Heart right ventricle (tissue), 16 donors: ENCODE measurements at regions not wholly inside any gene's neighbourhood (a gene's known extent, or its start where the extent isn't known, plus 50 kb on each side); places are given as distances from the start of the nearest gene placed in this dataset.

Experiments
- ATAC-seq, 8 donors: fragments of 200-7000 bp; cut with Tn5 transposase; one replicate each; pipeline ENCODE4 v1.9.1; 2020; ENCODE audit warnings: mild to moderate bottlenecking in 8 of 8, moderate library complexity in 8 of 8, moderate number of reproducible peaks in 1 of 8
- DNase-seq, 2 donors: peaks; one replicate each; pipeline ENCODE4 v3.0.0-alpha.2; 2020
- H3K27ac ChIP-seq, 10 donors: fragments of 200-600 bp; sonication (generic) in 2 of 10; one replicate each; pipeline versions ENCODE4 v1.5.0 to v1.8.0; 2020 to 2022; ENCODE audit warnings: mild to moderate bottlenecking in 3 of 10
- H3K27me3 ChIP-seq, 7 donors: fragments of 200-600 bp; one replicate each; pipeline ENCODE4 v1.8.0; 2021 to 2022; ENCODE audit warnings: mild to moderate bottlenecking in 2 of 7
- H3K36me3 ChIP-seq, 9 donors: fragments of 200-600 bp; sonication (generic) in 1 of 9; one replicate each; pipeline versions ENCODE4 v1.5.0 to v1.8.0; 2020 to 2022; ENCODE audit warnings: mild to moderate bottlenecking in 2 of 9
- H3K4me1 ChIP-seq, 9 donors: fragments of 200-600 bp; sonication (generic) in 1 of 9; one replicate each; pipeline versions ENCODE4 v1.5.0 to v1.8.0; 2020 to 2022; ENCODE audit warnings: mild to moderate bottlenecking in 4 of 9
- H3K4me3 ChIP-seq, 10 donors: fragments of 200-600 bp; sonication (generic) in 2 of 10; one replicate each; pipeline versions ENCODE4 v1.5.0 to v1.8.0; 2020 to 2022; ENCODE audit warnings: mild to moderate bottlenecking in 7 of 10, moderate library complexity in 2 of 10
- H3K9me3 ChIP-seq, 11 donors: fragments of 200-600 bp in 10 of 11; sonication (generic) in 2 of 11; one replicate each; pipeline versions ENCODE4 v1.5.0 to v1.8.0; 2013 to 2022; ENCODE audit warnings: mild to moderate bottlenecking in 2 of 11, control low read depth in 1 of 11, moderate library complexity in 1 of 11
- WGBS, 2 donors: extraction: QIAGEN DNeasy Blood & Tissue Kit; methylation state at CpG; one replicate each; pipeline ENCODE4 v1.1.7; 2013; ENCODE audit warnings: inconsistent platforms in 1 of 2; 5-methylcytosine and 5-hydroxymethylcytosine counted together
- intact Hi-C, 10 donors: fragments of 100-400 bp; cut with DNase I; formaldehyde crosslinking; loops; one replicate each; pipeline versions ENCODE4 v1.11.1 to v1.14.2; 2022
- TF ChIP-seq, protein P1 (sequence below), 9 donors: fragments of 200-600 bp; sonication (generic) in 2 of 9; IDR thresholded peaks; one replicate each; pipeline versions ENCODE4 v1.5.0 to v1.8.0; 2021 to 2022; ENCODE audit warnings: antibody characterized with exemption in 9 of 9, mild to moderate bottlenecking in 5 of 9, moderate library complexity in 1 of 9
- donor health status: Arrhythmogenic right ventricular cardiomyopathy.
- donor health status: ischemic (EF 13 %, LVEDD 7.1; RV severe dilation, severe dysfunction).
- donor health status: healthy with polysubstance abuse.
- donor health status: DM: no; HTN: yes; CAD: no.
- donor health status: DM: no; HTN: no; CAD: no.
- donor health status: ischemic (EF 25% LVEDD 6.9; RV normal size, moderate dysfunction).
- donor health status: ischemic (EF 25% LVEDD 5.7; RV mildly dilated, moderate dysfunction).
- donor health status: healthy.
- donor health status: DM: yes; HTN: yes; CAD: no.
- donor health status: Ischemic cardiomyopathy.
- donor health status: ischemic (EF 35%, LVEDD 5.7; RV mildly dilated, moderate dysfunction).
- donor health status: nonischemic (EF 11% LVEDD 7.7; RV severe dilation, severe dysfunction).
- donor health status: DM: yes; HTN: yes; CAD: no.
- donor health status: PGD.
- donor health status: ischemic (EF 29% LVEDD 5.4; RV normal size, mild dysfunction).
- donor health status: nonischemic (EF 23%, LVEDD 6.1; RV moderate dilation, normal function).

- TF ChIP-seq, protein P1, sequence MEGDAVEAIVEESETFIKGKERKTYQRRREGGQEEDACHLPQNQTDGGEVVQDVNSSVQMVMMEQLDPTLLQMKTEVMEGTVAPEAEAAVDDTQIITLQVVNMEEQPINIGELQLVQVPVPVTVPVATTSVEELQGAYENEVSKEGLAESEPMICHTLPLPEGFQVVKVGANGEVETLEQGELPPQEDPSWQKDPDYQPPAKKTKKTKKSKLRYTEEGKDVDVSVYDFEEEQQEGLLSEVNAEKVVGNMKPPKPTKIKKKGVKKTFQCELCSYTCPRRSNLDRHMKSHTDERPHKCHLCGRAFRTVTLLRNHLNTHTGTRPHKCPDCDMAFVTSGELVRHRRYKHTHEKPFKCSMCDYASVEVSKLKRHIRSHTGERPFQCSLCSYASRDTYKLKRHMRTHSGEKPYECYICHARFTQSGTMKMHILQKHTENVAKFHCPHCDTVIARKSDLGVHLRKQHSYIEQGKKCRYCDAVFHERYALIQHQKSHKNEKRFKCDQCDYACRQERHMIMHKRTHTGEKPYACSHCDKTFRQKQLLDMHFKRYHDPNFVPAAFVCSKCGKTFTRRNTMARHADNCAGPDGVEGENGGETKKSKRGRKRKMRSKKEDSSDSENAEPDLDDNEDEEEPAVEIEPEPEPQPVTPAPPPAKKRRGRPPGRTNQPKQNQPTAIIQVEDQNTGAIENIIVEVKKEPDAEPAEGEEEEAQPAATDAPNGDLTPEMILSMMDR (IDR thresholded peaks at IDR 0.05), result no peak
- Histone ChIP-seq H3K9me3 (peaks cover 0 to 16% (median 0%) of the 10 kb centered on the region in 11 donors), H3K4me3 (no peak overlapping the region), H3K27me3 (no peaks in the 10 kb centered on the region), H3K27ac (no peak overlapping the region), H3K4me1 (no peaks in the 10 kb centered on the region), H3K36me3 (no peaks in the 10 kb centered on the region)
- intact Hi-C loops, result no loop called here
- ATAC-seq (no peak), DNase-seq (no peak)
- 88 to 90% methylated on average over 1 of the region's 1 CpG for WGBS, 2 donors
These were observed 97.5 kb upstream of the KCNE2 start for GRCh38 chr21:34266351-34266750.

DNA sequence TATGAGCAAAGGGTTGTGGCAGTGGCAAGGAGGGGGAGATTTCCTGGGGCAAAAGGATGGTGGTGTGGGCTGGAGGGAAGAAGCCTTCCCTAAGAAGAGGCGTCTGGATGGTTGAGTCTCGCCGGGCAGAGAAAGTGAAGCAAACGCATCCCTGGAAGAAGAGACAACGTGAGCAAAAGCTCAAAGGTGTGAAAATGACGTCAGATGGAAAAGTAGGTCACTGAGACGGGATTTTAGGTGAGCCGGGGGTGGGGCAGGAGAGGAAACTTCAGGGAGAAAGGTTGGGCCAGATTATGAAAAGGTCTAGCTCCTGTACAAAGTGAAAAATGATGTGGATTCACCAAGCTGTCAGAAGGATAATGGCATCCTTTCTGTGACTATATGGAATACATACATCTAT lies 95.3 kb upstream of the KCNE2 start:
- TF ChIP-seq, protein P1 (IDR thresholded peaks at IDR 0.05), result no peak
- DNase-seq (no peak), ATAC-seq (no peak)
- H3K27me3 ChIP-seq, result no peaks in the 10 kb centered on the region
- peaks cover 0 to 10% (median 0%) of the 10 kb centered on the region in 11 donors for H3K9me3 ChIP-seq
- WGBS, 2 donors, result 85 to 90% methylated on average over 8 of the region's 8 CpGs
- H3K27ac ChIP-seq, result no peak overlapping the region
- no peak overlapping the region for H3K4me3 ChIP-seq
- H3K36me3 ChIP-seq, result no peaks in the 10 kb centered on the region
- no peaks in the 10 kb centered on the region for H3K4me1 ChIP-seq
- intact Hi-C loops, result no loop called here

- Histone ChIP-seq H3K9me3 (no peaks in the 10 kb centered on the region), H3K4me3 (no peak overlapping the region), H3K27ac (no peak overlapping the region), H3K4me1 (peaks cover 0 to 6% (median 0%) of the 10 kb centered on the region in 9 donors), H3K36me3 (no peaks in the 10 kb centered on the region), H3K27me3 (no peaks in the 10 kb centered on the region)
- 89 to 90% methylated on average over 6 of the region's 6 CpGs for WGBS, 2 donors
- TF ChIP-seq, protein P1 (IDR thresholded peaks at IDR 0.05), result no peak
- ATAC-seq (no peak), DNase-seq (no peak)
- intact Hi-C loops, result no loop called here
These were observed 93.4 kb upstream of the KCNE2 start for GRCh38 chr21:34270411-34270810.

DNA sequence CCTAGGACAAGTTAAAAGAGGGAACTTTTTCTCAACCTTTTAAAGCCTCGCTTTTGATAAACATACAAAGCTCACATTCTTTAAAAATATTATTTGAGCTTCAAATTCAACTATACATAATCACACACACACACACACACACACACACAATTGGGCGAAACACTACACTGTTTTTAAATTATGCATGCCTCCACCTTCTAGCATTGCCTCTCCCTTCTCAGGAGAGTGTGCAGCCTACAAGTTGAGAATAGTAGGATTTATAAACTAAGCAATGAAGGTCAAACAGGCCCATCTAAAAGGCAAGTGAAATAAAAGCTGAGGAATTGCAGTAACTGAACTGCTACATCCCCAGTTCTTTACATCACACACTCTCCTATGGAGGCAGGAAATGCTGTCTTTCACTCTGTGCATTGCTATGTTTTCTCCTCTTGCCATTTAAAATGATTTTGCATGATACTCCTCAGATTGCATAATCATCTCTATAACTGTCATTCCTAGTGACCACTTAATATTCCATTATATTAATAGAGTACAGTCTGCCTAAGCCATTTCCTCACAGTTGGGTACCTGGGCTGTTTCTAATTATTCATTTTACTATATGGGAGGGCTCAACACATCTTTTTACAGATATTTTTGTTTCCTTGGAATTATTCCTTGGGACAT lies 92.5 kb upstream of the KCNE2 start:
- ATAC-seq (no peak), DNase-seq (no peak)
- Histone ChIP-seq H3K36me3 (no peaks in the 10 kb centered on the region), H3K4me1 (peaks cover 0 to 6% (median 0%) of the 10 kb centered on the region in 9 donors), H3K4me3 (no peak overlapping the region), H3K27ac (no peak overlapping the region), H3K27me3 (no peaks in the 10 kb centered on the region), H3K9me3 (no peaks in the 10 kb centered on the region)
- 97 to 99% methylated on average over 2 of the region's 2 CpGs for WGBS, 2 donors
- intact Hi-C loops, result no loop called here
- TF ChIP-seq, protein P1 (IDR thresholded peaks at IDR 0.05), result no peak
